HEK293 (cell line): ENCODE measurements at regions not wholly inside any gene's neighbourhood (a gene's known extent, or its start where the extent isn't known, plus 50 kb on each side); places are given as distances from the start of the nearest gene placed in this dataset.

Source experiments
- CTCF ChIA-PET: fragments of 350-600 bp; formaldehyde crosslinking; extraction: SDS; loops from one replicate; lab custom pipeline; 2021; ENCODE audit warnings: antibody characterized with exemption; lab: Yijun Ruan, JAX
- POLR2A ChIA-PET: fragments of 300-600 bp; formaldehyde crosslinking; extraction: SDS; loops from one replicate; lab custom pipeline; 2020; ENCODE audit warnings: antibody characterized with exemption, inconsistent platforms; lab: Yijun Ruan, JAX
- H3K27ac ChIP-seq: fragments of 200-500 bp; sonication (Bioruptor generic); 2 replicates; pipeline ENCODE4 v1.5.1; 2014; ENCODE audit warnings: low read depth, low read length, control low read depth, inconsistent platforms; ENCODE audit errors: extremely low read depth
- H3K36me3 ChIP-seq, 2 experiments: fragments of 200-500 bp in 1 of 2; sonication (Bioruptor generic) in 1 of 2; 1 replicate in 1 of 2; 2 replicates in 1 of 2; pipeline ENCODE4 v1.5.1; 2014 to 2017; ENCODE audit warnings: inconsistent platforms in 2 of 2, low read length in 2 of 2; ENCODE audit not compliant: control insufficient read depth in 2 of 2, insufficient read depth in 1 of 2
- H3K4me1 ChIP-seq: fragments of 200-500 bp; sonication (Bioruptor generic); 2 replicates; pipeline ENCODE4 v1.5.1; 2014; ENCODE audit warnings: mild to moderate bottlenecking, low read length, inconsistent platforms; ENCODE audit not compliant: control insufficient read depth, insufficient read depth
- H3K4me3 ChIP-seq: 2 replicates; pipeline ENCODE4 v1.5.1; 2011; ENCODE audit warnings: low read depth, mild to moderate bottlenecking, control low read depth, low read length, moderate library complexity
- H3K9me3 ChIP-seq: fragments of 200-500 bp; sonication (Bioruptor generic); 2 replicates; pipeline ENCODE4 v1.5.1; 2014; ENCODE audit warnings: low read depth, low read length, inconsistent platforms; ENCODE audit not compliant: control insufficient read depth, insufficient read depth
- ATF2 ChIP-seq: fragments of 450-650 bp; formaldehyde crosslinking; IDR thresholded peaks from 2 replicates; pipeline ENCODE4 v1.5.1; 2016; ENCODE audit warnings: missing biosample characterization, missing genetic modification characterization, low read depth
- HOXD13 ChIP-seq: sonication (generic); formaldehyde crosslinking; IDR thresholded peaks from 2 replicates; pipeline ENCODE4 v1.8.0; 2022; ENCODE audit warnings: missing genetic modification reagents, borderline replicate concordance
- RBAK ChIP-seq: fragments of 450-650 bp; formaldehyde crosslinking; IDR thresholded peaks from 2 replicates; pipeline ENCODE4 v1.5.1; 2016; ENCODE audit warnings: missing biosample characterization, missing genetic modification characterization
- SCRT1 ChIP-seq: fragments of 450-650 bp; formaldehyde crosslinking; IDR thresholded peaks from 2 replicates; pipeline ENCODE4 v1.5.1; 2016; ENCODE audit warnings: missing biosample characterization, missing genetic modification characterization, borderline replicate concordance
- YY1 ChIP-seq: fragments of 450-650 bp; formaldehyde crosslinking; IDR thresholded peaks from 2 replicates; pipeline ENCODE4 v1.5.1; 2018; ENCODE audit warnings: missing biosample characterization, missing genetic modification characterization
- ZBTB1 ChIP-seq: fragments of 450-650 bp; formaldehyde crosslinking; IDR thresholded peaks from 2 replicates; pipeline ENCODE4 v1.5.1; 2016; ENCODE audit warnings: missing biosample characterization, missing genetic modification characterization
- ZBTB17 ChIP-seq: fragments of 450-650 bp; formaldehyde crosslinking; IDR thresholded peaks from 2 replicates; pipeline ENCODE4 v1.5.1; 2016; ENCODE audit warnings: missing biosample characterization, missing genetic modification characterization
- ZBTB21 ChIP-seq: fragments of 450-650 bp; formaldehyde crosslinking; IDR thresholded peaks from 2 replicates; pipeline ENCODE4 v1.5.1; 2017; ENCODE audit warnings: missing biosample characterization, missing genetic modification characterization
- ZEB2 ChIP-seq: fragments of 450-650 bp; formaldehyde crosslinking; IDR thresholded peaks from 2 replicates; pipeline ENCODE4 v1.5.1; 2016; ENCODE audit warnings: missing biosample characterization, missing genetic modification characterization
- ZFHX2 ChIP-seq: fragments of 450-650 bp; formaldehyde crosslinking; conservative IDR thresholded peaks from 2 replicates; pipeline ENCODE4 v1.5.1; 2016; ENCODE audit warnings: missing biosample characterization, missing genetic modification characterization
- ZNF10 ChIP-seq: fragments of 450-650 bp; formaldehyde crosslinking; IDR thresholded peaks from 2 replicates; pipeline ENCODE4 v1.5.1; 2017; ENCODE audit warnings: missing biosample characterization, missing genetic modification characterization
- ZNF112 ChIP-seq: fragments of 450-650 bp; formaldehyde crosslinking; IDR thresholded peaks from 2 replicates; pipeline ENCODE4 v1.5.0; 2017; ENCODE audit warnings: missing biosample characterization, missing genetic modification characterization
- ZNF302 ChIP-seq: fragments of 450-650 bp; formaldehyde crosslinking; IDR thresholded peaks from 2 replicates; pipeline ENCODE4 v1.5.1; 2016; ENCODE audit warnings: missing biosample characterization, missing genetic modification characterization, low read depth
- ZNF354C ChIP-seq: fragments of 450-650 bp; formaldehyde crosslinking; IDR thresholded peaks from 2 replicates; pipeline ENCODE4 v1.5.1; 2016; ENCODE audit warnings: missing biosample characterization, missing genetic modification characterization, low read depth, borderline replicate concordance
- ZNF404 ChIP-seq: fragments of 450-650 bp; formaldehyde crosslinking; IDR thresholded peaks from 2 replicates; pipeline ENCODE4 v1.5.1; 2017; ENCODE audit warnings: missing biosample characterization, missing genetic modification characterization
- ZNF549 ChIP-seq: fragments of 450-650 bp; IDR thresholded peaks from 2 replicates; pipeline ENCODE4 v1.5.1; 2018; ENCODE audit warnings: missing biosample characterization, missing genetic modification characterization, mild to moderate bottlenecking, inconsistent platforms, moderate library complexity
- ZNF571 ChIP-seq: fragments of 450-650 bp; formaldehyde crosslinking; IDR thresholded peaks from 2 replicates; pipeline ENCODE4 v1.5.0; 2017; ENCODE audit warnings: missing biosample characterization, missing genetic modification characterization
- ZNF776 ChIP-seq: fragments of 450-650 bp; formaldehyde crosslinking; IDR thresholded peaks from 2 replicates; pipeline ENCODE4 v1.5.0; 2017; ENCODE audit warnings: missing biosample characterization, missing genetic modification characterization, borderline replicate concordance
- ZSCAN18 ChIP-seq: fragments of 450-650 bp; formaldehyde crosslinking; IDR thresholded peaks from 2 replicates; pipeline ENCODE4 v1.5.1; 2016; ENCODE audit warnings: missing biosample characterization, missing genetic modification characterization
- TF ChIP-seq, protein P1 (sequence below): fragments of 450-650 bp; formaldehyde crosslinking; IDR thresholded peaks from 2 replicates; pipeline ENCODE4 v1.5.1; 2016; ENCODE audit warnings: missing biosample characterization, missing genetic modification characterization
- TF ChIP-seq, protein P2 (sequence below): fragments of 450-650 bp; formaldehyde crosslinking; IDR thresholded peaks from 2 replicates; pipeline ENCODE4 v1.5.1; 2016; ENCODE audit warnings: missing biosample characterization, missing genetic modification characterization
- TF ChIP-seq, protein P3 (sequence below): fragments of 450-650 bp; formaldehyde crosslinking; IDR thresholded peaks from 2 replicates; pipeline ENCODE4 v1.5.1; 2016; ENCODE audit warnings: missing biosample characterization, missing genetic modification characterization, low read depth
- TF ChIP-seq, protein P4 (sequence below): fragments of 450-650 bp; formaldehyde crosslinking; IDR thresholded peaks from 2 replicates; pipeline ENCODE4 v1.5.1; 2016; ENCODE audit warnings: missing biosample characterization, missing genetic modification characterization
- TF ChIP-seq, protein P5 (sequence below): fragments of 450-650 bp; formaldehyde crosslinking; IDR thresholded peaks from 2 replicates; pipeline ENCODE4 v1.5.1; 2017; ENCODE audit warnings: missing biosample characterization, missing genetic modification characterization

DNA sequence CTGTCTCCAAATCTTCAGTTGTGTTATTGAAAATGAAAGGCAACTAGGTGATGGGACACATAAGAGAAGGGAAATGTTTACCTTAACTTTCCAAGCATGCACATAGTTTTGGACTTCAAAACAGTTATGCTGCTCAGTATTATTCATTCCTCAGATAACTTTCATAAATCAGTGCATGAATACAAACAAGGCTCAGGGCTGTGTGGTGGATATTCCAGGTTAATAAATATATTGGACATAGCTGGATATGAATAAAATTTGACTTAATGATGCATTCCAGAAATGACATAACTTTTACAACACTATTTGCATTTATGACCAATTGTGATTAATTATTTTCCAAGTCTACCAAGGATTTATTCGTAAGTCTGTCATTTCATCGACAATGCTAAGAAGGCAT, 301.2 kb upstream of the ZNF804A start:
- H3K4me1 ChIP-seq = no peaks in the 10 kb centered on the region
- no peak overlapping the region for H3K4me3 ChIP-seq
- POLR2A ChIA-PET = no interaction called here
- no peaks in the 10 kb centered on the region for H3K9me3 ChIP-seq
- H3K36me3 ChIP-seq = no peaks in the 10 kb centered on the region
- TF ChIP-seq ZBTB17 (tag by site-specific recombination) (no peak), ZNF571 (tag by site-specific recombination) (no peak), ZEB2 (tag by site-specific recombination) (no peak), ZNF776 (tag by site-specific recombination) (no peak), ZNF302 (tag by site-specific recombination) (no peak), ATF2 (tag by site-specific recombination) (no peak), ZBTB1 (tag by site-specific recombination) (no peak), ZBTB21 (tag by site-specific recombination) (no peak), ZSCAN18 (tag by site-specific recombination) (no peak), ZNF404 (no peak), HOXD13 (CRISPR knock-in tag) (no peak), RBAK (tag by site-specific recombination) (no peak), ZNF354C (tag by site-specific recombination) (no peak)
- TF ChIP-seq, protein P1, sequence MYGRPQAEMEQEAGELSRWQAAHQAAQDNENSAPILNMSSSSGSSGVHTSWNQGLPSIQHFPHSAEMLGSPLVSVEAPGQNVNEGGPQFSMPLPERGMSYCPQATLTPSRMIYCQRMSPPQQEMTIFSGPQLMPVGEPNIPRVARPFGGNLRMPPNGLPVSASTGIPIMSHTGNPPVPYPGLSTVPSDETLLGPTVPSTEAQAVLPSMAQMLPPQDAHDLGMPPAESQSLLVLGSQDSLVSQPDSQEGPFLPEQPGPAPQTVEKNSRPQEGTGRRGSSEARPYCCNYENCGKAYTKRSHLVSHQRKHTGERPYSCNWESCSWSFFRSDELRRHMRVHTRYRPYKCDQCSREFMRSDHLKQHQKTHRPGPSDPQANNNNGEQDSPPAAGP = no peak
- TF ChIP-seq, all 188 proteins: peak for 0
- CTCF ChIA-PET = interaction anchor here (0.7 kb wide), 1 partner anchor 316 kb away, joined by 3 read pairs; no protein-coding TSS in a partner anchor
- H3K27ac ChIP-seq = no peak overlapping the region

DNA sequence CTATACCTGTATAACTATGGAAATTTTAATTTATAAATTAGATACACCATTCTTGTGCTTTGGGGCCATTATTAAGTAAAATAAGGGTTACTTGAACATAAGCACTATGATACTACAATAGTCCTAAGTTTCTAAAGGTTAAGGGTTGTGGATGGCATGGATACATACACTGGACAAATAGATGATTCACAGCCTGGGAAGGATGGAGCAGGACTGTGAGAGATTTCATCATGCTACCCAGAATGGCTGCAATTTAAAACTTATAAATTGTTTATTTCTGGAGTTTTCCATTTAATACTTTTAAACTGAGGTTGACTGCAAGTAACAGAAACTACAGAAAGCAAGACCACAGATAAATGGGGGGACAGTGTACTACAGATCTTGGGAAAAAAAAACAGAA, 295.8 kb upstream of the ZNF804A start:
- H3K9me3 ChIP-seq = no peaks in the 10 kb centered on the region
- H3K4me1 ChIP-seq = no peaks in the 10 kb centered on the region
- no peak overlapping the region for H3K4me3 ChIP-seq
- CTCF ChIA-PET = no interaction called here
- no peaks in the 10 kb centered on the region for H3K36me3 ChIP-seq
- TF ChIP-seq YY1 (no peak), SCRT1 (no peak), ZFHX2 (tag by site-specific recombination) (no peak), ZEB2 (tag by site-specific recombination) (no peak), ZNF10 (no peak), ZNF549 (tag by site-specific recombination) (no peak), ZNF112 (tag by site-specific recombination) (no peak)
- TF ChIP-seq, protein P2, sequence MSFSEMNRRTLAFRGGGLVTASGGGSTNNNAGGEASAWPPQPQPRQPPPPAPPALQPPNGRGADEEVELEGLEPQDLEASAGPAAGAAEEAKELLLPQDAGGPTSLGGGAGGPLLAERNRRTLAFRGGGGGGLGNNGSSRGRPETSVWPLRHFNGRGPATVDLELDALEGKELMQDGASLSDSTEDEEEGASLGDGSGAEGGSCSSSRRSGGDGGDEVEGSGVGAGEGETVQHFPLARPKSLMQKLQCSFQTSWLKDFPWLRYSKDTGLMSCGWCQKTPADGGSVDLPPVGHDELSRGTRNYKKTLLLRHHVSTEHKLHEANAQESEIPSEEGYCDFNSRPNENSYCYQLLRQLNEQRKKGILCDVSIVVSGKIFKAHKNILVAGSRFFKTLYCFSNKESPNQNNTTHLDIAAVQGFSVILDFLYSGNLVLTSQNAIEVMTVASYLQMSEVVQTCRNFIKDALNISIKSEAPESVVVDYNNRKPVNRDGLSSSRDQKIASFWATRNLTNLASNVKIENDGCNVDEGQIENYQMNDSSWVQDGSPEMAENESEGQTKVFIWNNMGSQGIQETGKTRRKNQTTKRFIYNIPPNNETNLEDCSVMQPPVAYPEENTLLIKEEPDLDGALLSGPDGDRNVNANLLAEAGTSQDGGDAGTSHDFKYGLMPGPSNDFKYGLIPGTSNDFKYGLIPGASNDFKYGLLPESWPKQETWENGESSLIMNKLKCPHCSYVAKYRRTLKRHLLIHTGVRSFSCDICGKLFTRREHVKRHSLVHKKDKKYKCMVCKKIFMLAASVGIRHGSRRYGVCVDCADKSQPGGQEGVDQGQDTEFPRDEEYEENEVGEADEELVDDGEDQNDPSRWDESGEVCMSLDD (tag by site-specific recombination) = no peak
- TF ChIP-seq, protein P3, sequence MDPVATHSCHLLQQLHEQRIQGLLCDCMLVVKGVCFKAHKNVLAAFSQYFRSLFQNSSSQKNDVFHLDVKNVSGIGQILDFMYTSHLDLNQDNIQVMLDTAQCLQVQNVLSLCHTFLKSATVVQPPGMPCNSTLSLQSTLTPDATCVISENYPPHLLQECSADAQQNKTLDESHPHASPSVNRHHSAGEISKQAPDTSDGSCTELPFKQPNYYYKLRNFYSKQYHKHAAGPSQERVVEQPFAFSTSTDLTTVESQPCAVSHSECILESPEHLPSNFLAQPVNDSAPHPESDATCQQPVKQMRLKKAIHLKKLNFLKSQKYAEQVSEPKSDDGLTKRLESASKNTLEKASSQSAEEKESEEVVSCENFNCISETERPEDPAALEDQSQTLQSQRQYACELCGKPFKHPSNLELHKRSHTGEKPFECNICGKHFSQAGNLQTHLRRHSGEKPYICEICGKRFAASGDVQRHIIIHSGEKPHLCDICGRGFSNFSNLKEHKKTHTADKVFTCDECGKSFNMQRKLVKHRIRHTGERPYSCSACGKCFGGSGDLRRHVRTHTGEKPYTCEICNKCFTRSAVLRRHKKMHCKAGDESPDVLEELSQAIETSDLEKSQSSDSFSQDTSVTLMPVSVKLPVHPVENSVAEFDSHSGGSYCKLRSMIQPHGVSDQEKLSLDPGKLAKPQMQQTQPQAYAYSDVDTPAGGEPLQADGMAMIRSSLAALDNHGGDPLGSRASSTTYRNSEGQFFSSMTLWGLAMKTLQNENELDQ = no peak
- TF ChIP-seq, protein P4, sequence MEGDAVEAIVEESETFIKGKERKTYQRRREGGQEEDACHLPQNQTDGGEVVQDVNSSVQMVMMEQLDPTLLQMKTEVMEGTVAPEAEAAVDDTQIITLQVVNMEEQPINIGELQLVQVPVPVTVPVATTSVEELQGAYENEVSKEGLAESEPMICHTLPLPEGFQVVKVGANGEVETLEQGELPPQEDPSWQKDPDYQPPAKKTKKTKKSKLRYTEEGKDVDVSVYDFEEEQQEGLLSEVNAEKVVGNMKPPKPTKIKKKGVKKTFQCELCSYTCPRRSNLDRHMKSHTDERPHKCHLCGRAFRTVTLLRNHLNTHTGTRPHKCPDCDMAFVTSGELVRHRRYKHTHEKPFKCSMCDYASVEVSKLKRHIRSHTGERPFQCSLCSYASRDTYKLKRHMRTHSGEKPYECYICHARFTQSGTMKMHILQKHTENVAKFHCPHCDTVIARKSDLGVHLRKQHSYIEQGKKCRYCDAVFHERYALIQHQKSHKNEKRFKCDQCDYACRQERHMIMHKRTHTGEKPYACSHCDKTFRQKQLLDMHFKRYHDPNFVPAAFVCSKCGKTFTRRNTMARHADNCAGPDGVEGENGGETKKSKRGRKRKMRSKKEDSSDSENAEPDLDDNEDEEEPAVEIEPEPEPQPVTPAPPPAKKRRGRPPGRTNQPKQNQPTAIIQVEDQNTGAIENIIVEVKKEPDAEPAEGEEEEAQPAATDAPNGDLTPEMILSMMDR (tag by site-specific recombination) = no peak
- TF ChIP-seq, protein P5, sequence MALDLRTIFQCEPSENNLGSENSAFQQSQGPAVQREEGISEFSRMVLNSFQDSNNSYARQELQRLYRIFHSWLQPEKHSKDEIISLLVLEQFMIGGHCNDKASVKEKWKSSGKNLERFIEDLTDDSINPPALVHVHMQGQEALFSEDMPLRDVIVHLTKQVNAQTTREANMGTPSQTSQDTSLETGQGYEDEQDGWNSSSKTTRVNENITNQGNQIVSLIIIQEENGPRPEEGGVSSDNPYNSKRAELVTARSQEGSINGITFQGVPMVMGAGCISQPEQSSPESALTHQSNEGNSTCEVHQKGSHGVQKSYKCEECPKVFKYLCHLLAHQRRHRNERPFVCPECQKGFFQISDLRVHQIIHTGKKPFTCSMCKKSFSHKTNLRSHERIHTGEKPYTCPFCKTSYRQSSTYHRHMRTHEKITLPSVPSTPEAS (tag by site-specific recombination) = no peak
- POLR2A ChIA-PET = no interaction called here
- no peak overlapping the region for H3K27ac ChIP-seq
